Activated B cell treated with CpG ODN at 0.5 μM for 24 hours (primary cell): ENCODE measurements at regions not wholly inside any gene's neighbourhood (a gene's known extent, or its start where the extent isn't known, plus 50 kb on each side); places are given as distances from the start of the nearest gene placed in this dataset.

Experiments used
- ATAC-seq: fragments of 200-7000 bp; cut with Tn5 transposase; one replicate; pipeline ENCODE4 v1.10.0; 2021; ENCODE audit warnings: low read depth, mild to moderate bottlenecking, moderate library complexity
- CTCF ChIA-PET: fragments of 350-600 bp; sonication (Branson Sonifier 250); formaldehyde crosslinking; loops from one replicate; lab custom pipeline; 2021; ENCODE audit warnings: antibody characterized with exemption; lab: Charles Lee
- POLR2A ChIA-PET: fragments of 350-600 bp; sonication (Branson Sonifier 250); formaldehyde crosslinking; loops from one replicate; lab custom pipeline; 2021; ENCODE audit warnings: antibody characterized with exemption; lab: Charles Lee
- DNase-seq: peaks from one replicate; pipeline ENCODE4 v3.0.0; 2022
- H3K27ac Mint-ChIP-seq: one replicate; pipeline ENCODE4 v1.8.0; 2020; ENCODE audit warnings: mixed read lengths
- H3K27me3 Mint-ChIP-seq: one replicate; pipeline ENCODE4 v1.8.0; 2021; ENCODE audit warnings: mixed read lengths
- H3K36me3 Mint-ChIP-seq: one replicate; pipeline ENCODE4 v1.8.0; 2021; ENCODE audit warnings: low read depth, mixed read lengths
- H3K4me1 Mint-ChIP-seq: one replicate; pipeline ENCODE4 v1.8.0; 2021; ENCODE audit warnings: mixed read lengths
- H3K4me3 Mint-ChIP-seq: one replicate; pipeline ENCODE4 v1.8.0; 2020; ENCODE audit warnings: mild to moderate bottlenecking, mixed read lengths
- H3K9me3 Mint-ChIP-seq: one replicate; pipeline ENCODE4 v1.8.0; 2020; ENCODE audit warnings: mixed read lengths
- intact Hi-C: fragments of 100-400 bp; cut with micrococcal nuclease; formaldehyde crosslinking; loops from one replicate; pipeline ENCODE4 v1.15.1; 2024
- TF ChIP-seq, protein P1 (sequence below): fragments of 200-600 bp; IDR thresholded peaks from one replicate; pipeline ENCODE4 v1.8.0; 2022; ENCODE audit warnings: antibody characterized with exemption, mild to moderate bottlenecking

DNA sequence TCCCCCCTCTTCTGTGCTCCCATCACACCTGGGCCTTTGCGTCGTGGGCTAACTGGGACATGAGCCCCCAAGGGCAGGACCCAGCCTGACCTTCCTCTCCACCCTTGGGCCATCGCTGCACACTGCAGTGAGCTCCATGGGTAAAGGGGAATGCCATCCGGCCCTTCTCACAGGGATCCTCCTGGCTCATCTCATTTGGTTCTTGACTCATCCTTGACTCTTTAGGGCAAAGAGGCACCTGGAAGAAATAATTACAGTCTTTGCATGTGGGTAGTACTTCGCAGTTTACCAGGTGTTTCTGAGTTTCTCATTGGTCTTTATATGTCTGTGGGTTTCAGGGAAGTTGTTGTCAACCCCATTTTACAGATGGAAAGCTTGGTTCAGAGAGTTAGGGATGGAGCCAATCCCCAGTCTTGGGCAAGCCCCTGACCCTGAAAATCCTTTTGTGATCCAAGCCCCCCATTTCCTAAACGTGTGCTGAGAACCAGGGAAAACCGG, 59.3 kb upstream of the ID3 start:
- POLR2A ChIA-PET, result interaction anchor here (0.6 to 7.1 kb wide), 20 partner anchors 8 to 567 kb away, joined by 3 to 185 read pairs (median 8); partner anchors contain the start of gene ID3
- ATAC-seq (no peak), DNase-seq (no peak)
- H3K36me3 Mint-ChIP-seq, result no peaks in the 10 kb centered on the region
- TF ChIP-seq, protein P1, sequence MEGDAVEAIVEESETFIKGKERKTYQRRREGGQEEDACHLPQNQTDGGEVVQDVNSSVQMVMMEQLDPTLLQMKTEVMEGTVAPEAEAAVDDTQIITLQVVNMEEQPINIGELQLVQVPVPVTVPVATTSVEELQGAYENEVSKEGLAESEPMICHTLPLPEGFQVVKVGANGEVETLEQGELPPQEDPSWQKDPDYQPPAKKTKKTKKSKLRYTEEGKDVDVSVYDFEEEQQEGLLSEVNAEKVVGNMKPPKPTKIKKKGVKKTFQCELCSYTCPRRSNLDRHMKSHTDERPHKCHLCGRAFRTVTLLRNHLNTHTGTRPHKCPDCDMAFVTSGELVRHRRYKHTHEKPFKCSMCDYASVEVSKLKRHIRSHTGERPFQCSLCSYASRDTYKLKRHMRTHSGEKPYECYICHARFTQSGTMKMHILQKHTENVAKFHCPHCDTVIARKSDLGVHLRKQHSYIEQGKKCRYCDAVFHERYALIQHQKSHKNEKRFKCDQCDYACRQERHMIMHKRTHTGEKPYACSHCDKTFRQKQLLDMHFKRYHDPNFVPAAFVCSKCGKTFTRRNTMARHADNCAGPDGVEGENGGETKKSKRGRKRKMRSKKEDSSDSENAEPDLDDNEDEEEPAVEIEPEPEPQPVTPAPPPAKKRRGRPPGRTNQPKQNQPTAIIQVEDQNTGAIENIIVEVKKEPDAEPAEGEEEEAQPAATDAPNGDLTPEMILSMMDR, result no peak
- H3K27ac Mint-ChIP-seq, result peak overlapping the region; percentile 87
- H3K9me3 Mint-ChIP-seq, result no peaks in the 10 kb centered on the region
- intact Hi-C loops, result loop anchor here (1.0 to 2.0 kb wide), 6 partner anchors 11 to 64 kb away; partner anchors contain the start of gene ID3
- H3K4me1 Mint-ChIP-seq, result peaks cover 92% of the 10 kb centered on the region
- H3K27me3 Mint-ChIP-seq, result no peaks in the 10 kb centered on the region
- peak overlapping the region; percentile 69 for H3K4me3 Mint-ChIP-seq
- CTCF ChIA-PET, result interaction anchor here (2.2 to 4.3 kb wide), 4 partner anchors 16 to 59 kb away, joined by 7 to 31 read pairs (median 20); partner anchors contain the start of gene ID3

DNA sequence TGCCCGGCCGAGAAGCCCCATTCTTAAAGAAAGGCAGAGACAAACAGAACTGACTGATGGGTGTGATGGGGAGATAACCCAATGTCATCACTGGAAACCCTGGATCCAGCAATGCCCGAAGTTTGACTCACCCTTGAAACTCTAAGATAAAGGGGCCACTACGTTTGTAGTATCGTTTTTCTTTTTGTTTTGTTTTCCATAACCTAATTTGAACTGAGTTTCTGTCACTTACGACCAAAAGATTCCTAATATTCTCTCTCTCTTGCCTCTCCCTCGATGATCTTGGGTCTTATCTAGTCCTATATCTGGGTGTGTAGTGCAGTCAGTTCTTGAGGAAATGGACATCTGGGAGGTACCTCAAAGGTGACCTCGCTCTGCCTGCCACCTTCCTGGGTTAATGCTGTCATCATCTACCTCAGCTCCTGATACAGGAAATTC, 57.8 kb upstream of the ID3 start:
- Mint-ChIP-seq H3K27me3 (no peaks in the 10 kb centered on the region), H3K9me3 (no peaks in the 10 kb centered on the region), H3K27ac (peak overlapping the region; percentile 92), H3K4me1 (peaks cover 95% of the 10 kb centered on the region), H3K4me3 (no peak overlapping the region), H3K36me3 (no peaks in the 10 kb centered on the region)
- TF ChIP-seq, protein P1, result no peak
- CTCF ChIA-PET, result interaction anchor here (0.8 to 1.1 kb wide), 3 partner anchors 18 to 40 kb away, joined by 3 to 4 read pairs (median 3); no protein-coding TSS in a partner anchor
- intact Hi-C loops, result no loop called here
- POLR2A ChIA-PET, result interaction anchor here (1.0 to 7.1 kb wide), 4 partner anchors 22 to 60 kb away, joined by 3 to 185 read pairs (median 130); partner anchors contain the start of gene ID3
- ATAC-seq (no peak), DNase-seq (no peak)

DNA sequence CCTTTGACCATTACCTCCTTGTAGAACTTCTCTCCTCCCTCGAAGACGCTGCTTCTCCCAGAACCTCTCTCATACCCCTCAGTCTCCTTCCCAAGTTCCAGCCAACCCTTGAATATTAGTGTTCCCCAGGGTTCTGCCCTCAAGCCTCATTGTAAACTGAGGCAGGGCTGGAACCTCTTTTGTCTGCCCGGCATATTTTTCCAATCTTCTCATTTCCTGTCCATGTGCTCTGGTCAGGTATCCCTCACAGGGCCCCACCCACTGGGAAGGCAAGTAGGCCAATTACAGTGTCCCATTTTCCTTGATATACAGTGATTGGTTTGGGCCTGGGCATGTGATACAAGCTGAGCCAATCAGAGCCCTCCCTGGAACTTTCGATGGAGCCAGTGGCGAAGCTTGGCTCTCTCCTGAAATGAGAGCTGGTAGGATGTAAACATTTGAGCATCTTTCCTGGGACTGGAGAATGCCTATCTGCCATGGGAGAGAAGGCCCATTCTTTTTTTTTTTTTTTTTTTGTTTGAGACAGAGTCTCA, 57.1 kb upstream of the ID3 start:
- Mint-ChIP-seq H3K36me3 (no peaks in the 10 kb centered on the region), H3K9me3 (no peaks in the 10 kb centered on the region), H3K4me1 (peaks cover 97% of the 10 kb centered on the region), H3K4me3 (no peak overlapping the region), H3K27ac (peak overlapping the region; percentile 92), H3K27me3 (no peaks in the 10 kb centered on the region)
- ATAC-seq, result no peak
- ChIA-PET POLR2A (interaction anchor here (0.6 to 7.1 kb wide), 4 partner anchors 21 to 1631 kb away, joined by 3 to 151 read pairs (median 56); partner anchors contain the start of gene RSRP1), CTCF (no interaction called here)
- TF ChIP-seq, protein P1, result no peak
- intact Hi-C loops, result no loop called here
- no peak for DNase-seq

DNA sequence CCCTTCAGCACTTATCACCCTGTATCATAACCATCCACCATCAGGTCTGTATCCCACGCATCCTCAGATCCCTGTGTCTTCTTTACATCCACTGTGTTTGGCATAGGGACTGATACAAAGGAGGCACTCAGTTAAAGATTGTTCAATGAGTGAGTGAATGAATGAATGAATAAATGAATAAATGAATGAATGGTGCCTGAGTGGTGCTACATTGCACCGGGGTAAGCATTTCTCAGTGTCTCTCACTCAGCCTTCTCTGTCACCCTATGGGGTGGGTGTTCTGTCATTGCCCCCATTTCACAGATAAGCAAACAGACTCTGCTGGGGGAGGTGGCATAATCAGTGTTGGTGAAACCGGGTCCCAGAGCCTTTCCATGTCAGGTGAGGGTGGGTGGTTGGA, 56.6 kb upstream of the ID3 start:
- no peak for DNase-seq
- no peaks in the 10 kb centered on the region for H3K27me3 Mint-ChIP-seq
- TF ChIP-seq, protein P1, result no peak
- no peaks in the 10 kb centered on the region for H3K36me3 Mint-ChIP-seq
- intact Hi-C loops, result no loop called here
- no peak overlapping the region for H3K4me3 Mint-ChIP-seq
- CTCF ChIA-PET, result no interaction called here
- no peak for ATAC-seq
- POLR2A ChIA-PET, result interaction anchor here (0.5 to 6.9 kb wide), 5 partner anchors 10 to 1632 kb away, joined by 3 to 110 read pairs (median 4); partner anchors contain the start of genes ID3 and RSRP1
- H3K27ac Mint-ChIP-seq, result peak overlapping the region; percentile 92
- H3K9me3 Mint-ChIP-seq, result no peaks in the 10 kb centered on the region
- H3K4me1 Mint-ChIP-seq, result peaks cover 96% of the 10 kb centered on the region

DNA sequence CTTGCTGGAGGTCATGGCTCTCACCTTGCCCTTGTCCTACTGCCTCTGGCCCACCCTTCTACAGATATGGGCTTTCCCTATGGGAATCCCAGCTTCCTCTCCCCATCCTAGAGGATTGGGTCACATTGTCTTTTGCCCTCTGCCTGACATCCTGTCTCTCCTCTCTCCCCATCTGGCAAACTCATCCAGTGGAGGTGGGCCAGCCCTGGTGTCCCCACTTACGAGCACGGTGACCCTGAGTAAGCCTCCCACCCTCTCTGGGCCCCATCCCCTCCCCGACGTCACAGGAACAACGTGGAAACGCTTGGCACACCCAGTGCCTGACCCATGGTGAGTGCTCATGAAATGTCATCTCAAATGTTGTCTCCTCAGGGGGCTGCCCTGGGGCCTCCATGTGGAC, 56.1 kb upstream of the ID3 start:
- Mint-ChIP-seq H3K36me3 (no peaks in the 10 kb centered on the region), H3K9me3 (no peaks in the 10 kb centered on the region), H3K4me1 (peaks cover 96% of the 10 kb centered on the region), H3K4me3 (no peak overlapping the region), H3K27ac (peak overlapping the region; percentile 92), H3K27me3 (no peaks in the 10 kb centered on the region)
- POLR2A ChIA-PET, result interaction anchor here (0.5 to 6.8 kb wide), 4 partner anchors 10 to 59 kb away, joined by 4 to 110 read pairs (median 32); partner anchors contain the start of gene ID3
- ATAC-seq (no peak), DNase-seq (no peak)
- intact Hi-C loops, result no loop called here
- TF ChIP-seq, protein P1, result no peak
- CTCF ChIA-PET, result no interaction called here
